ENCODE measurements at regions not wholly inside any gene's neighbourhood (a gene's known extent, or its start where the extent isn't known, plus 50 kb on each side); places are given as distances from the start of the nearest gene placed in this dataset.
"Not testable (repeated sequence)": the region's sequence is repeated elsewhere in the genome, so short reads cannot be mapped to it uniquely, and the experiment has no call there.

DNA sequence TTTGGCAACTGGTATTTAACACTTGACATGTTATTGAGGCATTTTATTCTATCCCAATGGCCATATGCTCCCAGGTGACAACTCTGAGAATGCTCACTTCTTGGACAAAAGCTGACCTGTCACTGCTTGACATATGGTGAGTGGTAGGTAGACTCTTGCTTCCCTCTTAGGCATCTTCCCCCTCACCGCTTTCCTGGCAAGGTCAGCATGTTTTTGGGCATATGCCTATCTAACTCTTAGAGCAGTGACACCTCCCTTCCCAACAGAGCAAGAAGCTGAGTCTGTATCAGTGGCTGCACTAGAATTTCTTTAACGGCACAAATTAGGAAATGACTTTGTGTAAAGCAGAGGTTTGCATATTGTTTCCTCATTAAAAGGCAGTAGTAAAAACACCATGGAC is 300.7 kb downstream of the OXSM start:
- Histone ChIP-seq H3K27me3 (ENCODE audit: control insufficient read depth, insufficient read depth) (no peaks in the 10 kb centered on the region), H3K4me3 (ENCODE audit: low read length) (no peak overlapping the region), H3K27ac (ENCODE audit: low read length) (no peak overlapping the region), H3K9me3 (ENCODE audit: control insufficient read depth, low read length) (no peaks in the 10 kb centered on the region), H3K4me1 (ENCODE audit: control insufficient read depth, insufficient read depth, low read length) (no peaks in the 10 kb centered on the region)
- DNase-seq = no peak
- ATAC-seq = peak in 1 of 2 donors; percentile 33
- WGBS = 41% methylated on average over 2 of the region's 2 CpGs
- intact Hi-C loops (cut with DNase I) = no loop called here

DNA sequence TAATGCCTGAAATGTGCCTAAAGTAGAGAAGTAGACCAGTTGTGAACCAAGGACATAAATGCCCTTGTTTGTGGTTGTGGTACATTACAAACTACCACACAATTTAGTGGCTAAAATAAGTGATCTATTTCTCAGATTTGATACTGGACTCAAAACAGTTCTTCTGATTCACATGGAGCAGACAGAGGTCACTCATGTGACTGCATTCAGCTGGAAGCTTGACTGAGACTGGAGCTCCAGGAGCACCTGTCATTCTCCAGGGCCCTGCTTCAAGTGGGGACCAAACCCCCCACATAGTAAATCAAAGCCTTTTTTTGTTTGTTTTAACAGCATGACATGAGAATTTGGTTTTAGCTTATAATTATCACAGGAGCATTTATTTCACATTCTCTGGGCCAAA is 301.2 kb downstream of the OXSM start:
- no peak overlapping the region for H3K27ac ChIP-seq (ENCODE audit: low read length)

DNA sequence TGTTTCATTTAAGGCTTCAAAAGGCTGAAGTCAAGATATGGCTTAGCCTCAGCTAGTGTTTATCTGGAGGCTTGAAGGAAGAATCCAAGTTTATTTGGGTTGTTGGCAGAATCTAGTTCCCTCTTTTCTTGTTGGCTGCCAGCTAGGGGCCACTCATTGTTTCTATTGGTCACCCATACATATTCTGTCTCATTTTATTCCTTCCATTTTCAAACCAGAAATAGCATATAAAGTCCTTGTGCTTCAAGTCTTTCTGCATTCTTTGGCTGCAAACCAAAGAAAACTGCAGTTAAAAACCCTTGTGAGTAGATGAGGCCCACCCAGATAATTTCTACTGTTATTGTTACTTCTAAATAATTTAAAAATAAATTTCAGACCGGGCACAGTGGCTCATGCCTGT is 301.7 kb downstream of the OXSM start:
- DNase-seq = no peak
- Histone ChIP-seq H3K9me3 (ENCODE audit: control insufficient read depth, low read length) (no peaks in the 10 kb centered on the region), H3K4me1 (ENCODE audit: control insufficient read depth, insufficient read depth, low read length) (no peaks in the 10 kb centered on the region), H3K27me3 (ENCODE audit: control insufficient read depth, insufficient read depth) (no peaks in the 10 kb centered on the region), H3K4me3 (ENCODE audit: low read length) (no peak overlapping the region), H3K27ac (ENCODE audit: low read length) (no peak overlapping the region)
- intact Hi-C loops (cut with DNase I) = no loop called here
- ATAC-seq = peak in 1 of 2 donors; percentile 31
- 24% methylated on average over 1 of the region's 1 CpG for WGBS

More for the DNA sequence above, 301.2 kb downstream of the OXSM start:
- no peaks in the 10 kb centered on the region for H3K9me3 ChIP-seq (ENCODE audit: control insufficient read depth, low read length)
- intact Hi-C loops (cut with DNase I) = no loop called here
- no peaks in the 10 kb centered on the region for H3K4me1 ChIP-seq (ENCODE audit: control insufficient read depth, insufficient read depth, low read length)
- DNase-seq = no peak
- peak; percentile 14 to 38 for ATAC-seq
- no peak overlapping the region for H3K4me3 ChIP-seq (ENCODE audit: low read length)
- H3K27me3 ChIP-seq (ENCODE audit: control insufficient read depth, insufficient read depth) = no peaks in the 10 kb centered on the region

DNA sequence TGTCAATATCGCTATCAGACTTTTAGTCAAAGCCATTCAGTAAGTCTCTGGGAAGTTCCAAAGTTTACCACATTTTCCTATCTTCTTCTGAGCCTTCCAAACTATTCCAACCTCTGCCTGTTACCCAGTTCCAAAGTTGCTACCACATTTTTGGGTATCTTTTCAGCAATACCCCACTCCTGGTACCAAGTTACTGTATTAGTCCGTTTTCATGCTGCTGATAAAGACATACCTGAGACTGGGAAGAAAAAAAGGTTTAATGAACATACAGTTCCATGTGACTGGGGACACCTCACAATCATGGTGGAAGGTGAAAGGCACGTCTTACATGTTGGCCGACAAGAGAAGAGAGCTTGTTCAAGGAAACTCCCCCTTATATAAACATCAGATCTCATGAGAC is 307.2 kb downstream of the OXSM start:
- H3K27me3 ChIP-seq (ENCODE audit: control insufficient read depth, insufficient read depth); H3K9me3 ChIP-seq (ENCODE audit: control insufficient read depth, low read length); H3K27ac ChIP-seq (ENCODE audit: low read length); ATAC-seq; DNase-seq; H3K4me1 ChIP-seq (ENCODE audit: control insufficient read depth, insufficient read depth, low read length); H3K4me3 ChIP-seq (ENCODE audit: low read length); intact Hi-C loops (cut with DNase I): not testable (repeated sequence)
- 92% methylated on average over 4 of the region's 4 CpGs for WGBS

DNA sequence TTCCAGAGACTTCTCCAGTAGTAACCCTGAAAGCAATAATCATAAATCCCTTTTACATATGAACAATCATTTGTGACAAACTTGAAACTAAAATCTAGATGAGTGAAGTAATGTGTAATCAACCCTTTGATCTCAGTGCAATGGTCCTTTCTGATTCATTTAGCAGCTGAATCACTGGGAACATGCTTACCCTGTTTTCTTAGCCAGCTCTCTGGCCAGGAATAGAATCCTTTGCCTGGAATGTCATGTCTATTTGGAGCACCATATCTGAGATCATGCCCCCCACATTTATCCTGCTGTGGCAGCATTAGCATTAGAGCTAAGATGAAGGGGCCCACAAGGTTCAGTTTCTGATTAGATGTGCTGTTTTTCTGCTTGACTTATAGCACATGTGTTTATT is 309.8 kb downstream of the OXSM start:
- intact Hi-C loops (cut with DNase I) = no loop called here
- Histone ChIP-seq H3K27ac (ENCODE audit: low read length) (no peak overlapping the region), H3K9me3 (ENCODE audit: control insufficient read depth, low read length) (no peaks in the 10 kb centered on the region), H3K4me3 (ENCODE audit: low read length) (no peak overlapping the region), H3K27me3 (ENCODE audit: control insufficient read depth, insufficient read depth) (no peaks in the 10 kb centered on the region), H3K4me1 (ENCODE audit: control insufficient read depth, insufficient read depth, low read length) (peaks cover 2% of the 10 kb centered on the region)
- ATAC-seq (peak; percentile 82 to 92), DNase-seq (no peak)

DNA sequence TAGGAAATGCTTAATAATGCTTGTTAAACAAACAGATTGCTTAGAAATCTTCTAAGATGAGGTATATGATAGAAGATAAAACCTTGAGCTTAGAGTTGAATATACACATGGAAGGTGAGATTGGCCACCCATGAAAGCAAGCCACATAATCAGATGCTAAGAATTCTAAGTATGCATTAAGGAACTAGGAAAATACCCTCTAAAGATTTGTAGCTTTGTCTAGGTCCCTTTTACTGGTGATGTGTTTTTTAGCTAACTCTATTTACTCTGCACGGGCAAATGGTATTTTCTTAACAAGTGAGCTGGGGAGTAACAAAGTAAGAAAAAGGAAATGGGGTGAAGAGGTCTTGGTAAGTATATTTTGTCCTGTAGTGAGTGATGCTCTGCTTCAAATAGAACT is 310.3 kb downstream of the OXSM start:
- WGBS = 42% methylated on average over 1 of the region's 1 CpG
- Histone ChIP-seq H3K4me1 (ENCODE audit: control insufficient read depth, insufficient read depth, low read length) (peaks cover 2% of the 10 kb centered on the region), H3K4me3 (ENCODE audit: low read length) (no peak overlapping the region), H3K27me3 (ENCODE audit: control insufficient read depth, insufficient read depth) (no peaks in the 10 kb centered on the region), H3K9me3 (ENCODE audit: control insufficient read depth, low read length) (no peaks in the 10 kb centered on the region), H3K27ac (ENCODE audit: low read length) (no peak overlapping the region)
- intact Hi-C loops (cut with DNase I) = no loop called here
- ATAC-seq (no peak), DNase-seq (no peak)

DNA sequence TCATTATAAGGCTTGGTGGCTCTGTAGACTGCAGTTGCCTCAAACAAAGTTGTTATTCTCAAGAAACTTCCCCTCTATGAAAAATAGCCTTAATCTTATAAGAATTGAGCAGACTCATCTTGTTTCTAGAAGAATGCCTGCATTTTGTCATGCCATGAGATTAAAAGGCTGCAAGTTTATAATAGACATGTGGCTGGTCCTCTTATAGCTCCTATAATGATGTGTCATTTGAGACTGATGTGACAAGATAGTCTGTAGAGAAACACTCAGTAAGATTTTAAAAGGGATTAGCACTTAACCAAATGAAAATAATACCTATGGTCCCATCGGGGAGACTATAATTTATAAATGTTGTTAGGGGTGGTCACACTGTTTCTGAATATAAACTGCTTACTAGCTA is 312.5 kb downstream of the OXSM start:
- peaks cover 2% of the 10 kb centered on the region for H3K4me1 ChIP-seq (ENCODE audit: control insufficient read depth, insufficient read depth, low read length)
- no peak for ATAC-seq

DNA sequence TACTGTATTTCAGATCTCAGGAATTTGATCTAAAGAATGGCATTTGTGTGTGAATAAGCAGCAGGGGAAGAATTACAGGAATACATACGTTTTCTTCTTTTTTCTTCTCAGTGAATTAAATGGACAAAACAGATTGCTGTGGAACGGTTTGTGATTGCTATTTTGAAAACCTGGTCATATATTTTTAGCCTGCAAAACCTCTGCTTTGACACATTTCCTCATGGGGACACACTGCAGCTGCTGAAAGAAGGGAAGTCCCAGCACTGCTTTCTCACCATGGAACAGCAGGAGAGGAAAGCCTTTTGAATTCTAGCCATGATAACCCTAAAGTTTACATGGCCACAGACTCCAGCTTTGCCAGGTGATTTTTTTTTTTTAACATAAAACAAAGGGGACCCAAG is 315.0 kb downstream of the OXSM start:
- H3K27ac ChIP-seq (ENCODE audit: low read length) = peak overlapping the region; percentile 17

More for the DNA sequence above, 312.5 kb downstream of the OXSM start:
- Histone ChIP-seq H3K27me3 (ENCODE audit: control insufficient read depth, insufficient read depth) (no peaks in the 10 kb centered on the region), H3K4me3 (ENCODE audit: low read length) (no peak overlapping the region), H3K9me3 (ENCODE audit: control insufficient read depth, low read length) (no peaks in the 10 kb centered on the region), H3K27ac (ENCODE audit: low read length) (no peak overlapping the region)
- intact Hi-C loops (cut with DNase I) = no loop called here
- DNase-seq = no peak
- WGBS = 75% methylated on average over 1 of the region's 1 CpG

DNA sequence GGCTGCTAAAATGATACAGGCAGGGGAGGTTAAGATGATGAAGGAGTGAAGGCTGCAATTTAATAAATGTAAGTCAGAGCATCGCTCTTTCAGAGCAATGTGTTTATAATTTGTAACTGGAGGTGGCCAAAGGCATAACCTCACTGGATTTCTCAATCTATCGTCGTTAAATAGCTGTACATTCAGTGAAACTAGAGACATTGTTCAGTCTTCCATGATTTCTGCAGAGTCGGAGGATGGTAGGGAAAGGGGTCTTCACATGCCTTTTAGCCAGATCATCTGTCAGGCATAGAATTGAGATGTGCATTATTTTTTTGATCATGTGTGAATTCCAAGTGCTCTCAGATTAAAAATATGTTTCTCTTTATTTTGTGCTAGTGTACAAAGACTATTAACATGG is 315.4 kb downstream of the OXSM start:
- Histone ChIP-seq H3K27me3 (ENCODE audit: control insufficient read depth, insufficient read depth) (no peaks in the 10 kb centered on the region), H3K9me3 (ENCODE audit: control insufficient read depth, low read length) (no peaks in the 10 kb centered on the region), H3K4me1 (ENCODE audit: control insufficient read depth, insufficient read depth, low read length) (peaks cover 2% of the 10 kb centered on the region), H3K27ac (ENCODE audit: low read length) (peak overlapping the region; percentile 51), H3K4me3 (ENCODE audit: low read length) (no peak overlapping the region)
- DNase-seq = no peak
- no peak for ATAC-seq
- WGBS = 28% methylated on average over 4 of the region's 4 CpGs
- intact Hi-C loops (cut with DNase I) = no loop called here

More for the DNA sequence above, 315.0 kb downstream of the OXSM start:
- 2% methylated on average over 2 of the region's 2 CpGs for WGBS
- no peaks in the 10 kb centered on the region for H3K27me3 ChIP-seq (ENCODE audit: control insufficient read depth, insufficient read depth)
- no peak overlapping the region for H3K4me3 ChIP-seq (ENCODE audit: low read length)
- ATAC-seq (peak in 1 of 2 donors; percentile 53), DNase-seq (no peak)
- peaks cover 2% of the 10 kb centered on the region for H3K4me1 ChIP-seq (ENCODE audit: control insufficient read depth, insufficient read depth, low read length)
- H3K9me3 ChIP-seq (ENCODE audit: control insufficient read depth, low read length) = no peaks in the 10 kb centered on the region
- intact Hi-C loops (cut with DNase I) = no loop called here

DNA sequence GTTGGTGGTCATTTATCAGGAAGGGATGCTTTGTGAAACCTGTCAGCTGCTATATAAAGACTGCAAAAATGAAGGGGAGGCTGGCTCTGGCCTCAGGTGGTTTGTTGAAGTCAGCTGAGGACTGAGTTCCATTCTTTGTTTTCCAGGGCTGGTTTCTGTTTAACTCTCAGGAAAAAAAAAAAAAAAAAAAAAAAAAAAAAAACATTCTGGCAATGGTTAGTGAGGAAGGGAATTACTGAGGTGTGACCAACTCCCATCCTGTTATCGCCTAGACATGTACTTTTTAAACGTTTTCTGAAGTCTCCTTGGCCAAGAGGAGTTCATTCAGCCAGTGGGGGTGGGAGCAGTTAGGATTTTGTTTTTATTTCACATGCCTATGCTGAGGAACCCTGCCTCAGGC is 316.3 kb downstream of the OXSM start:
- Histone ChIP-seq H3K27ac (ENCODE audit: low read length) (peak overlapping the region; percentile 36), H3K27me3 (ENCODE audit: control insufficient read depth, insufficient read depth) (no peaks in the 10 kb centered on the region), H3K9me3 (ENCODE audit: control insufficient read depth, low read length) (no peaks in the 10 kb centered on the region), H3K4me3 (ENCODE audit: low read length) (no peak overlapping the region), H3K4me1 (ENCODE audit: control insufficient read depth, insufficient read depth, low read length) (no peaks in the 10 kb centered on the region)
- ATAC-seq (peak; percentile 90 to 98), DNase-seq (no peak)
- WGBS = 22% methylated on average over 2 of the region's 2 CpGs
- intact Hi-C loops (cut with DNase I) = no loop called here

DNA sequence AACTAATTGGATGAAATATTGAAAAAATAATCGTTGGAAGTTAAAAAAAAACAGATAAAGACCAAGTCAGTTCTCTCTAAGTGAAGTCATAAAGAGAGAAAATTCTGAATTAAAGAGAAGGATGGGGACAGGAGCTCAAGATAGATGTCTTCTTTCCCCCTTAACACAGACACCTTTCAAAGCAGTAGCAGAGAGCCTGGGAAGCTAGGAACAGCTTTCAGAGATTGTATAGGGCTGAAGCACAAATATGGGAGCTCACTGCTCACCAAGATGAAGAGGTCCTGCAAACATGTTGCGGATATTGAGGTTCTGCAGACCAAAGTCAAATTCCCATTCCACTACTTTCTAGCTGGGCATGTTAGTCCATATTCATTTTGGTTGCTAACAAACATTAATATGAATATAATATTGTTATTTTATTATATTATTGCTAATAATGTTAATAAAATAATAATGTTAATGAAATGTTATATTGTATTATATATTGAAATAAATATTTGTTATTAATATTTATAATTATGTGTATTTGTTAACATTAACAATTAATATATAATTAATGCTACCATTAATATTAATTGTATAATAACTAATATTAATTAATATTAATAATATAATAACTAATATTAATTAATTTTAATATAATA is 319.1 kb downstream of the OXSM start:
- DNase-seq = no peak
- no peak for ATAC-seq
- Histone ChIP-seq H3K9me3 (ENCODE audit: control insufficient read depth, low read length) (no peaks in the 10 kb centered on the region), H3K27me3 (ENCODE audit: control insufficient read depth, insufficient read depth) (no peaks in the 10 kb centered on the region), H3K4me1 (ENCODE audit: control insufficient read depth, insufficient read depth, low read length) (no peaks in the 10 kb centered on the region), H3K4me3 (ENCODE audit: low read length) (no peak overlapping the region), H3K27ac (ENCODE audit: low read length) (no peak overlapping the region)
- WGBS = 71% methylated on average over 2 of the region's 2 CpGs
- intact Hi-C loops (cut with DNase I) = no loop called here

DNA sequence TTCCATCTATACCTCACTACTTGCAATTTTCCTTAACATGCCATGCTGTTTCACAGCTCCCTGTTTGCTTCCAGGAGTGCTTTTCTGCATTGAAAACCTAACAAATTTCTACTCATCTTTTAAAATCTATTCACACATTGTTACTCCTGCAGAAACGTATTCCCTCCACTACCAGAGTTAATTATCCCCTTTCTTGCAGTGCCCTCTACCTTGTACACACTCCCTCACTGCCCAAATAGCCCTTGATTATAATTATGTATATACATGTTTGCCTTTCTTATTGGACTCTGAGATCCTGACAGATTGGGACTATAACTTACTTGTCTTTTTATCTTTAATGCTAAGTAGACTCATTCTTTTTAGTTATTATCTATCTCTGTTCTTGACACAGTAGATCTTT is 325.0 kb downstream of the OXSM start:
- intact Hi-C loops (cut with DNase I) = loop anchor here in 3 of 4 donors (5.0 to 10.0 kb wide), 3 partner anchors 200 to 213 kb away; no protein-coding TSS in a partner anchor
- no peaks in the 10 kb centered on the region for H3K4me1 ChIP-seq (ENCODE audit: control insufficient read depth, insufficient read depth, low read length)
- H3K27ac ChIP-seq (ENCODE audit: low read length) = no peak overlapping the region
- ATAC-seq (no peak), DNase-seq (no peak)
- no peaks in the 10 kb centered on the region for H3K27me3 ChIP-seq (ENCODE audit: control insufficient read depth, insufficient read depth)
- H3K9me3 ChIP-seq (ENCODE audit: control insufficient read depth, low read length) = no peaks in the 10 kb centered on the region
- WGBS = 44% methylated on average over 1 of the region's 1 CpG
- H3K4me3 ChIP-seq (ENCODE audit: low read length) = no peak overlapping the region

All from right cardiac atrium (tissue), 5 donors.